Natural killer cell (primary cell): ENCODE measurements at regions not wholly inside any gene's neighbourhood (a gene's known extent, or its start where the extent isn't known, plus 50 kb on each side); places are given as distances from the start of the nearest gene placed in this dataset.

Experiments
- ATAC-seq, 3 donors: fragments of 150-1000 bp in 2 of 3; fragments of 200-7000 bp in 1 of 3; cut with Tn5 transposase; 1 replicate in 1 of 3; 2 replicates in 2 of 3; pipeline ENCODE4 v1.10.0; 2021; ENCODE audit warnings: mild to moderate bottlenecking in 2 of 3, moderate library complexity in 2 of 3
- DNase-seq, 2 donors: peaks; one replicate each; pipeline versions ENCODE4 v3.0.0 to v3.0.0-alpha.2; 2013 to 2021; ENCODE audit warnings: mixed read lengths in 1 of 2
- H3K27ac ChIP-seq: one replicate; pipeline ENCODE4 v1.5.1; 2013; ENCODE audit warnings: mild to moderate bottlenecking, low read length
- H3K27me3 ChIP-seq: one replicate; pipeline ENCODE4 v1.6.1; 2013; ENCODE audit warnings: low read length; ENCODE audit not compliant: control insufficient read depth, insufficient read depth
- H3K36me3 ChIP-seq: one replicate; pipeline ENCODE4 v1.6.1; 2013; ENCODE audit warnings: low read length; ENCODE audit not compliant: control insufficient read depth, insufficient read depth
- H3K4me1 ChIP-seq: one replicate; pipeline ENCODE4 v1.6.1; 2013; ENCODE audit warnings: low read length; ENCODE audit not compliant: control insufficient read depth, insufficient read depth
- H3K4me3 ChIP-seq: one replicate; pipeline ENCODE4 v1.5.1; 2013; ENCODE audit warnings: low read length
- H3K9me3 ChIP-seq: one replicate; pipeline ENCODE4 v1.6.1; 2013; ENCODE audit warnings: low read length; ENCODE audit not compliant: control insufficient read depth, insufficient read depth
- H3K27ac Mint-ChIP-seq, 2 donors: one replicate each; pipeline ENCODE4 v1.8.0; 2022; ENCODE audit warnings: mild to moderate bottlenecking in 2 of 2, mixed read lengths in 2 of 2, moderate library complexity in 1 of 2
- H3K27me3 Mint-ChIP-seq, 2 donors: one replicate each; pipeline ENCODE4 v1.8.0; 2022; ENCODE audit warnings: low read depth in 2 of 2, mixed read lengths in 2 of 2
- H3K36me3 Mint-ChIP-seq: one replicate; pipeline ENCODE4 v1.8.0; 2022; ENCODE audit warnings: mixed read lengths
- H3K4me1 Mint-ChIP-seq, 2 donors: one replicate each; pipeline ENCODE4 v1.8.0; 2022; ENCODE audit warnings: mixed read lengths in 2 of 2
- H3K4me3 Mint-ChIP-seq: one replicate; pipeline ENCODE4 v1.8.0; 2022; ENCODE audit warnings: mild to moderate bottlenecking, moderate library complexity, mixed read lengths
- H3K9me3 Mint-ChIP-seq, 2 donors: one replicate each; pipeline ENCODE4 v1.8.0; 2022; ENCODE audit warnings: mixed read lengths in 2 of 2
- CTCF ChIP-seq: fragments of 200-600 bp; IDR thresholded peaks from one replicate; pipeline ENCODE4 v1.8.0; 2022; ENCODE audit warnings: antibody characterized with exemption
- WGBS: methylation state at CpG from one replicate; pipeline ENCODE4 v1.1.7; 2013; ENCODE audit warnings: missing lambda C conversion rate; ENCODE audit not compliant: insufficient coverage; 5-methylcytosine and 5-hydroxymethylcytosine counted together
- intact Hi-C: fragments of 100-400 bp; cut with micrococcal nuclease; formaldehyde crosslinking; loops from one replicate; pipeline ENCODE4 v1.14.2; 2022

DNA sequence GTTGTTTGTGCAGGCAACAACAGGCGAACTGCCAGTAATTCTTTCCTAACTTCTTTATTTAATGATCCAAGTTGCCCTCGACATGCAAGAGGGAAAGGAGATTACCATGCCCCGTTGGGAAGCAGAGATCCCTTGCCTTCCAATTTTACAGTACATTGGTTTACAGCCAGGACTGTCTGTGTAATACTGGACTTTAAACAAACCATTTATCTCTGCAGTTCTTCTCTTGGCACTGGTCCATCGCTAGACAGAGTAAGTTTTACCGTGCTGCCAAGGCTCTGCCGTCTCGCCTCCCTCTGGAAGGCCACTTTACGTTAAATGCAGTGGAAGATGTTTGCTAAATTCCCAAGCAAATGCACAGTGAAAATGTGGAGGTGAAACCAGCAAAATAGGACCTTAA, 660.3 kb upstream of the PRKX start:
- ATAC-seq (no peak), DNase-seq (no peak)
- Mint-ChIP-seq H3K27me3 (no peaks in the 10 kb centered on the region), H3K4me3 (no peak overlapping the region), H3K9me3 (peaks cover 2 to 8% of the 10 kb centered on the region in 2 donors), H3K27ac (no peak overlapping the region), H3K36me3 (no peaks in the 10 kb centered on the region), H3K4me1 (no peaks in the 10 kb centered on the region)
- no peak for TF ChIP-seq CTCF
- whole genome bisulfite sequencing: 90% methylated on average over 7 of the region's 8 CpGs
- no peak overlapping the region for H3K4me3 ChIP-seq
- no peaks in the 10 kb centered on the region for H3K36me3 ChIP-seq
- no peaks in the 10 kb centered on the region for H3K4me1 ChIP-seq
- H3K27ac ChIP-seq: no peak overlapping the region
- H3K9me3 ChIP-seq: no peaks in the 10 kb centered on the region
- no peaks in the 10 kb centered on the region for H3K27me3 ChIP-seq
- intact Hi-C loops: no loop called here

DNA sequence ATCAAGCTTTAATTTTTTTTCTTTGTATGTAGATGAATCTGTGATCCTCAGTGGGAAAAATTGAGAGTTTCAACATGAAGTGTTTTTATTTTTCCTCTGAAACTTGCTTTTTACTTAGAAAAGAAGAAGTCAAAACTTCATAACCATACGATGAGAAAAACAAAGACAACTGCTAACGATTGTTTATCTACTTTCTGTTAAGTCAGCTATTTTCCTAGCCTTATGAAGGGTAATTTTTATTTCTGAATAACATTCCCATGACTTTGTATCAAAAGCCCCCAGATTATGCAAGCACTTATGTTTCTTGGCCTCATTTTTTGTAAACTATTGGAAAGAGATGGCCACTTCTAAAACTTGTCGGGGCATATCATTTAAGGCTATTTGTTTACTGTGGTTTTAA, 645.1 kb upstream of the PRKX start:
- no peaks in the 10 kb centered on the region for H3K4me1 Mint-ChIP-seq
- intact Hi-C loops: no loop called here
- no peak overlapping the region for H3K4me3 ChIP-seq
- H3K4me3 Mint-ChIP-seq: no peak overlapping the region
- ATAC-seq (no peak), DNase-seq (no peak)
- no CpG with 5 or more reads among the region's 3 CpGs for WGBS
- H3K36me3 ChIP-seq: no peaks in the 10 kb centered on the region
- no peaks in the 10 kb centered on the region for H3K27me3 Mint-ChIP-seq
- no peak overlapping the region for H3K27ac ChIP-seq
- no peak overlapping the region for H3K27ac Mint-ChIP-seq
- no peak for TF ChIP-seq CTCF
- H3K9me3 ChIP-seq: no peaks in the 10 kb centered on the region
- no peaks in the 10 kb centered on the region for H3K36me3 Mint-ChIP-seq
- no peaks in the 10 kb centered on the region for H3K27me3 ChIP-seq
- no peaks in the 10 kb centered on the region for H3K4me1 ChIP-seq
- H3K9me3 Mint-ChIP-seq: peaks cover 0 to 7% of the 10 kb centered on the region in 2 donors

- H3K9me3 Mint-ChIP-seq: peaks cover 3 to 5% of the 10 kb centered on the region in 2 donors
Observed at GRCh38 chrX:4322916-4323315, 609.5 kb upstream of the PRKX start.

More at GRCh38 chrX:4322916-4323315, 609.5 kb upstream of the PRKX start:
- H3K27ac ChIP-seq: no peak overlapping the region
- no peaks in the 10 kb centered on the region for H3K27me3 Mint-ChIP-seq
- no peaks in the 10 kb centered on the region for H3K4me1 ChIP-seq
- intact Hi-C loops: no loop called here
- DNase-seq (no peak), ATAC-seq (no peak)
- H3K4me3 ChIP-seq: no peak overlapping the region
- no peaks in the 10 kb centered on the region for H3K27me3 ChIP-seq
- no peak overlapping the region for H3K27ac Mint-ChIP-seq
- TF ChIP-seq CTCF: no peak
- no peak overlapping the region for H3K4me3 Mint-ChIP-seq
- H3K36me3 Mint-ChIP-seq: no peaks in the 10 kb centered on the region
- H3K36me3 ChIP-seq: no peaks in the 10 kb centered on the region
- no peaks in the 10 kb centered on the region for H3K9me3 ChIP-seq
- H3K4me1 Mint-ChIP-seq: no peaks in the 10 kb centered on the region
- 72% methylated on average over 2 of the region's 5 CpGs for WGBS
